ENCODE measurements at regions not wholly inside any gene's neighbourhood (a gene's known extent, or its start where the extent isn't known, plus 50 kb on each side); places are given as distances from the start of the nearest gene placed in this dataset.

DNA sequence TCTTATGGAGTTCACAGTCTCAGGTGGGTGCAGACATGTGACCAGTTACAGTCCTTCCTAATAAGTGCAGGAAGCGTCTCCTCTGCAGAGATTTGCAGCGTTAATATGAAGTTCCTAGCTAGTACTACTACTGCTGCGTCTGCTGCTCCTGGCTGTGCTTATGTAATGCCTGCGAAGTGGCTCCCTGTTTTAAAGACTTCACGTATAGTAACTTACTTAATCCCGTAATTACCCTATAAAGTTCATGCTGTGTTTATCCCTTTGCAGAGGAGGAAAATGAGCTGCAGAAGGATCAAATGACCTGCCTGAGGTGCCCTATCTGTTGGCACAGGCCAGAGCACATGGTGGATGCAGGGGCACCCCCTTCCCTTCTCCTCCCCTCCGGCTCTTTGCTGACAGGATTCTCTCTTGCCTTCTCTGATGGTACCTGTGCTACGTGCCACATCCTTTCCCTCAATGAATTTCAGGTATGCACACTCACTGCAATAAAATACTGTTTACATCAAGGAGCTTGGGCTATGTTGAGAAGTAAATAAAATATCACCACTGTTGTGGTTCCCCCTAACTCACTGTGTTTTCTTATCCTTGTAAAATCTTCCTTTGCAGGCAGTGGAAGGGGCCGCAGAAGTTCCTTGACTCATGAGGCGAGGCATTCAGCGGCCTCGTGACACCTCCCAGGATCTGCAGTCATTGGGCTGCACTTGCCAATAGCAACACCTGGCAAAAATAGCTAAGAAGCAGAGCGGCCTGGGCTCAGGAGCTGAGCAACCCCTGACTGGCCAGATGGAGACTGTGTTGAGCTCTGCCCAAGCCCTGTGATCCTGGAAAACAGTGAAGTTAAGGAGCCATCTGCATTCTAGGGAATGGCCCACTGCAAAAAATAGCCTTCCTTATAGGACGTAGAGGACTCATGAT lies 188.9 kb upstream of the ATP10A start:
- Histone ChIP-seq H3K27ac (no peak overlapping the region), H3K36me3 (ENCODE audit: insufficient read depth in 1 of 2, low read depth in 1 of 2) (no peaks in the 10 kb centered on the region), H3K4me3 (no peak overlapping the region), H3K4me1 (no peaks in the 10 kb centered on the region), H3K27me3 (ENCODE audit: insufficient read depth in 3 of 3, low read length in 2 of 3) (peaks cover 0 to 5% (median 0%) of the 10 kb centered on the region in 3 donors), H3K9me3 (no peaks in the 10 kb centered on the region)
- ATAC-seq (no peak), DNase-seq (peak; percentile 43 to 49)
- 57 to 63% (median 58%) methylated on average over 14 of the region's 14 CpGs for WGBS, 3 donors
- TF ChIP-seq, protein P1, sequence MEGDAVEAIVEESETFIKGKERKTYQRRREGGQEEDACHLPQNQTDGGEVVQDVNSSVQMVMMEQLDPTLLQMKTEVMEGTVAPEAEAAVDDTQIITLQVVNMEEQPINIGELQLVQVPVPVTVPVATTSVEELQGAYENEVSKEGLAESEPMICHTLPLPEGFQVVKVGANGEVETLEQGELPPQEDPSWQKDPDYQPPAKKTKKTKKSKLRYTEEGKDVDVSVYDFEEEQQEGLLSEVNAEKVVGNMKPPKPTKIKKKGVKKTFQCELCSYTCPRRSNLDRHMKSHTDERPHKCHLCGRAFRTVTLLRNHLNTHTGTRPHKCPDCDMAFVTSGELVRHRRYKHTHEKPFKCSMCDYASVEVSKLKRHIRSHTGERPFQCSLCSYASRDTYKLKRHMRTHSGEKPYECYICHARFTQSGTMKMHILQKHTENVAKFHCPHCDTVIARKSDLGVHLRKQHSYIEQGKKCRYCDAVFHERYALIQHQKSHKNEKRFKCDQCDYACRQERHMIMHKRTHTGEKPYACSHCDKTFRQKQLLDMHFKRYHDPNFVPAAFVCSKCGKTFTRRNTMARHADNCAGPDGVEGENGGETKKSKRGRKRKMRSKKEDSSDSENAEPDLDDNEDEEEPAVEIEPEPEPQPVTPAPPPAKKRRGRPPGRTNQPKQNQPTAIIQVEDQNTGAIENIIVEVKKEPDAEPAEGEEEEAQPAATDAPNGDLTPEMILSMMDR (IDR thresholded peaks at IDR 0.05): no peak
- intact Hi-C loops (cut with DNase I): no loop called here

DNA sequence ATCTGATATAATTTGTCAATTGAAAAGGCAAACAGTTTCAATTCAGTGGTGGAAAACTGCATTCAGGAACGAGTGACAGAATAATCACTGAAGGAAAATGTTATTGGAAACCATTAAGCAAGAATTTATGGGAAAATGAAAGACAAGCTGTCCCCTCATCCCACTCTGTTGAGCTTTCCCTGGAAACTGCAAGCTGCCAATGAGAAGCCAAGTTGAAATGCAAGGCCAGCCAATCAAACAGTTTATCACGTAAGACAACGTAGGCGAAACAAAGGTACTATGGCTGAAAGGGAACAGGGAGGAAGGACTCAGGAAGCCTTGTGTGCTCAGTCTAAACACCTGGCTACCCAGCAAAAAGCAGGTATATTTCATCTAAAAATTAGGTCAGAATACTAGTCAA lies 187.9 kb upstream of the ATP10A start:
- H3K4me1 ChIP-seq: no peaks in the 10 kb centered on the region
- H3K4me3 ChIP-seq: no peak overlapping the region
- DNase-seq (no peak), ATAC-seq (no peak)
- no peaks in the 10 kb centered on the region for H3K36me3 ChIP-seq (ENCODE audit: insufficient read depth in 1 of 2, low read depth in 1 of 2)
- no peaks in the 10 kb centered on the region for H3K9me3 ChIP-seq
- no peak overlapping the region for H3K27ac ChIP-seq
- intact Hi-C loops (cut with DNase I): no loop called here
- WGBS, 3 donors: 48 to 89% (median 68%) methylated on average over 4 of the region's 4 CpGs
- H3K27me3 ChIP-seq (ENCODE audit: insufficient read depth in 3 of 3, low read length in 2 of 3): peaks cover 0 to 5% (median 0%) of the 10 kb centered on the region in 3 donors
- TF ChIP-seq, protein P1 (IDR thresholded peaks at IDR 0.05): no peak

- ATAC-seq: no peak
- Histone ChIP-seq H3K27ac (no peak overlapping the region), H3K9me3 (no peaks in the 10 kb centered on the region), H3K4me3 (no peak overlapping the region), H3K36me3 (ENCODE audit: insufficient read depth in 1 of 2, low read depth in 1 of 2) (no peaks in the 10 kb centered on the region), H3K27me3 (ENCODE audit: insufficient read depth in 3 of 3, low read length in 2 of 3) (peaks cover 0 to 5% (median 0%) of the 10 kb centered on the region in 3 donors), H3K4me1 (no peaks in the 10 kb centered on the region)
- TF ChIP-seq, protein P1 (IDR thresholded peaks at IDR 0.05): no peak
- intact Hi-C loops (cut with DNase I): no loop called here
- WGBS, 3 donors: 74 to 76% (median 76%) methylated on average over 9 of the region's 9 CpGs
- no peak for DNase-seq
Observed at GRCh38 chr15:26049900-26050657, 187.0 kb upstream of the ATP10A start.

- 93 to 97% (median 95%) methylated on average over 6 to 7 of the region's 7 CpGs for WGBS, 3 donors
- H3K9me3 ChIP-seq: no peaks in the 10 kb centered on the region
- H3K36me3 ChIP-seq (ENCODE audit: insufficient read depth in 1 of 2, low read depth in 1 of 2): no peaks in the 10 kb centered on the region
- no peak for DNase-seq
- intact Hi-C loops (cut with DNase I): no loop called here
- no peak for ATAC-seq
- TF ChIP-seq, protein P1 (IDR thresholded peaks at IDR 0.05): no peak
- no peak overlapping the region for H3K4me3 ChIP-seq
- H3K27me3 ChIP-seq (ENCODE audit: insufficient read depth in 3 of 3, low read length in 2 of 3): peaks cover 0 to 5% (median 0%) of the 10 kb centered on the region in 3 donors
- H3K4me1 ChIP-seq: no peaks in the 10 kb centered on the region
- no peak overlapping the region for H3K27ac ChIP-seq
Observed at GRCh38 chr15:26048669-26049068, 185.5 kb upstream of the ATP10A start.

Measured in psoas muscle (tissue), 7 donors.